ENCODE measurements at regions not wholly inside any gene's neighbourhood (a gene's known extent, or its start where the extent isn't known, plus 50 kb on each side); places are given as distances from the start of the nearest gene placed in this dataset.
A peak's percentile ranks its signal among the peaks of the same experiment; 100 is the strongest.

DNA sequence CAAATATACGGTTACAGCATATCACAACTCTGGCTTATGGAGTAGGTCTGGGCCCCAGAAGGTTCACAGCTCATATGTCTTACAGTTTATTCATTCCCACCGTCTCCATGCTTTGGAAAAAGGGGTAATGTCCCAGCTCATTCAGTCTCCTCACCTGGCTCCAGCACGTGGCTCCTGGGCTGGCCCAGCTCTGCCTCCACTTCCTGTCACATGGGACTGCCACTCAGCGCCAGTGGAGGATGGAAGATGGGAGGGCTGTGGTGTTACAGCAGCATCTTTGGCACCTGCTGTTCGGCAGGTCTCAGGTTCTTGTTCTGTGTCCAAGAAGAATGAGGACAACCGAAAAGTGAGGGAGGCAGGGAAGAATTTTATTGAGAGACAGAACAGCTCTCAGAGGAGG is 216.3 kb upstream of the ATXN7L3B start:
- DNase-seq: no peak
- Histone ChIP-seq H3K36me3 (replicated peaks) (no peaks in the 10 kb centered on the region), H3K4me3 (ENCODE audit: low read depth, low read length) (no peak overlapping the region), H3K27ac (no peak overlapping the region), H3K27me3 (replicated peaks) (no peaks in the 10 kb centered on the region)
- in situ Hi-C loops (cut with HindIII; ENCODE audit: low pct_ligation_motif_present, low sequenced_read_pairs): no loop called here
- TF ChIP-seq, protein P1, sequence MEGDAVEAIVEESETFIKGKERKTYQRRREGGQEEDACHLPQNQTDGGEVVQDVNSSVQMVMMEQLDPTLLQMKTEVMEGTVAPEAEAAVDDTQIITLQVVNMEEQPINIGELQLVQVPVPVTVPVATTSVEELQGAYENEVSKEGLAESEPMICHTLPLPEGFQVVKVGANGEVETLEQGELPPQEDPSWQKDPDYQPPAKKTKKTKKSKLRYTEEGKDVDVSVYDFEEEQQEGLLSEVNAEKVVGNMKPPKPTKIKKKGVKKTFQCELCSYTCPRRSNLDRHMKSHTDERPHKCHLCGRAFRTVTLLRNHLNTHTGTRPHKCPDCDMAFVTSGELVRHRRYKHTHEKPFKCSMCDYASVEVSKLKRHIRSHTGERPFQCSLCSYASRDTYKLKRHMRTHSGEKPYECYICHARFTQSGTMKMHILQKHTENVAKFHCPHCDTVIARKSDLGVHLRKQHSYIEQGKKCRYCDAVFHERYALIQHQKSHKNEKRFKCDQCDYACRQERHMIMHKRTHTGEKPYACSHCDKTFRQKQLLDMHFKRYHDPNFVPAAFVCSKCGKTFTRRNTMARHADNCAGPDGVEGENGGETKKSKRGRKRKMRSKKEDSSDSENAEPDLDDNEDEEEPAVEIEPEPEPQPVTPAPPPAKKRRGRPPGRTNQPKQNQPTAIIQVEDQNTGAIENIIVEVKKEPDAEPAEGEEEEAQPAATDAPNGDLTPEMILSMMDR (IDR thresholded peaks at IDR 0.05; ENCODE audit: low read depth, low read length, missing control alignments): no peak

DNA sequence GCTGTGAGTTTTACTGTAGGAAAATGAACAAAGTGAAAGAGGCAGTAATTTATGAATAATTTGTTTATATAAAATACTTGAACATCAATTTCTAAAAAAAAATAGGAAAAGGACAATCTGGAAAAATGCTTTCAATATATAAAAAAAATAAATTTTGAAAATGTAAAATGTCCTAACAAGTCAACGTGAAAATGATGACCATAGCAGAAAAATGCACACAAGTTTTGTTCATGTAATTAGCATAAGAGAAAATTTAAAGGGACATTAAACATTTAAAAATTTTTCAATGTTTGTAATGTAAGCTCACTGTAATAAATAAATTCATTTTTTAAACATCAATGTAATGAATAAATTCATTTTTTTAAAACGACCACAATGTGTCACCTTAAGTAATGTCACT is 214.8 kb upstream of the ATXN7L3B start:
- no peaks in the 10 kb centered on the region for H3K27me3 ChIP-seq (replicated peaks)
- TF ChIP-seq, protein P1 (IDR thresholded peaks at IDR 0.05; ENCODE audit: low read depth, low read length, missing control alignments): no peak
- H3K27ac ChIP-seq: no peak overlapping the region
- no peaks in the 10 kb centered on the region for H3K36me3 ChIP-seq (replicated peaks)
- in situ Hi-C loops (cut with HindIII; ENCODE audit: low pct_ligation_motif_present, low sequenced_read_pairs): no loop called here
- no peak for DNase-seq
- H3K4me3 ChIP-seq (ENCODE audit: low read depth, low read length): no peak overlapping the region

DNA sequence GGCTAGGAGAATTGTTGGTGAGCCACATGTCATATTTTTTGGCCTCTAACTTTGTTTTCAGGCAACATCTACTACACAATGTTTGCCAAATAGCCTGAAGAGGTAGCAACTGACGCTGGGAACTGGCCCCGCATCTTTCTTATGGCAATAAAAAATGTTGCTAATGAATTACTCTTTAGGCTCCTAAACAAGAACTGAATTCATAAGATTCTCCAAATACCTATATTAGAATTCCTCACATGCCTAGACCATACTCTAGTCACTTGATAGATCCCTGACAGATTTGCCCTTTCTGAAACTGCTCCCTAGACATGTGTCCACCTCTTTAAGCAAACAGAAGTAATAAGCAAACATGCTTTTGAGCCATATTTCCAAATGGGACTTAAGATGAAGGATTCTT is 209.0 kb upstream of the ATXN7L3B start:
- H3K36me3 ChIP-seq (replicated peaks): no peaks in the 10 kb centered on the region
- H3K4me3 ChIP-seq (ENCODE audit: low read depth, low read length): no peak overlapping the region
- in situ Hi-C loops (cut with HindIII; ENCODE audit: low pct_ligation_motif_present, low sequenced_read_pairs): no loop called here
- H3K27me3 ChIP-seq (replicated peaks): no peaks in the 10 kb centered on the region
- H3K27ac ChIP-seq: no peak overlapping the region
- TF ChIP-seq, protein P1 (IDR thresholded peaks at IDR 0.05; ENCODE audit: low read depth, low read length, missing control alignments): no peak
- no peak for DNase-seq

DNA sequence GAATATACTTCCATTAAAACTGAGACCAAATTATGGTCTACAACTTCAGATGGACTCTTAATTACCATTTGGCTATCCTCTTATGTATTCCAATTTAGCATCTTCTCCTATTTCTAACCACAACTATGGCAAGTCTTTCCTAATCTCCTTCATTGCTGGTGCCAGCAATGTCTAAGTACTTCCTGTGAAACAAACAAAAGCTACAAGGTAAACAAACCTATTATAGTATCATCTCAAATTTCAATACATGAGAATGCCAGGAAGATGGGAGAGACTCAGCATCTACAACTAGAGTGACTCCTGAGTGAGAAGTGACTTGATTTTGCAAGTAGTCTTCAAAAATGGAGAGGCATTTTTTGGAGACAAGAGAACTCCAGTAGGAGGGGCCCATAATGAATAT is 202.9 kb upstream of the ATXN7L3B start:
- Histone ChIP-seq H3K27ac (no peak overlapping the region), H3K36me3 (replicated peaks) (no peaks in the 10 kb centered on the region), H3K27me3 (replicated peaks) (no peaks in the 10 kb centered on the region), H3K4me3 (ENCODE audit: low read depth, low read length) (no peak overlapping the region)
- no peak for DNase-seq
- in situ Hi-C loops (cut with HindIII; ENCODE audit: low pct_ligation_motif_present, low sequenced_read_pairs): no loop called here
- TF ChIP-seq, protein P1 (IDR thresholded peaks at IDR 0.05; ENCODE audit: low read depth, low read length, missing control alignments): no peak

DNA sequence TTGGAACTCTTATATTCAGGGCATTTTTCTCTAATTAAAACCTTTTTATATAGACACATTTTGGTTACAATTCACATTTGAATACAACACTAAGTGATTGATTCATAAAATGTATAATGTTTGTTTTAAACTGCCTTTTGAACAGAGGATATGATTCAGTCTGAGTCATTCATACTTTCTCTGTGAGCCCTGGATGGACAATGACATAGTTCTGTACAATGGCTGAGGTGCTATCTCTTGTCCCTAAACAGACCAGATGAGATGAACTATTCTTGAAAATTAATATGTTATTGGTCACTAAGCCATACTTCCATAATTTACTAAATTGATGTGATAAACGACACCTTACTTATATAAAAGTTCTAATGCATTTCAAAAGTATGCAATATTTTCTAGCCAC is 199.7 kb upstream of the ATXN7L3B start:
- peak; percentile 70 for DNase-seq
- TF ChIP-seq, protein P1 (IDR thresholded peaks at IDR 0.05; ENCODE audit: low read depth, low read length, missing control alignments): no peak
- in situ Hi-C loops (cut with HindIII; ENCODE audit: low pct_ligation_motif_present, low sequenced_read_pairs): no loop called here
- no peaks in the 10 kb centered on the region for H3K27me3 ChIP-seq (replicated peaks)
- H3K27ac ChIP-seq: no peak overlapping the region
- H3K36me3 ChIP-seq (replicated peaks): no peaks in the 10 kb centered on the region
- H3K4me3 ChIP-seq (ENCODE audit: low read depth, low read length): no peak overlapping the region

DNA sequence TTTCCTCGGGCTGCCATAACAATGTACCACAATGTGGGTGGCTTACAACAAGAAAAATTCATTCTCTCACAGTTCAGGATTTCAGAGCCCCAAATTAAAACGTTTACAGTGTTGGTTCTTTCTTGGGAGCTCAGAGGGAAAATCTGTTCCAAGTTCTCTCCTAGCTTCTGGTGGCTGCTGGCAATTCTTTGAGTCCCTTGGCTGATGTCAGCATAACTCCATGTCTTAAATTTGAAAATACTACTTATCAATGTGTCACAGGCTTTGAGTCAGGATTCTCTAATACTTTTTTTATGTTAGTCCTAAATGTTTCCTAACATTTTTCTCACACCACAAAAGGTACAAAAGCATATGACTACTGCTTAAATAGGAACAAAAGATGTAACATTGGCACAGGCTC is 198.4 kb upstream of the ATXN7L3B start:
- TF ChIP-seq, protein P1 (IDR thresholded peaks at IDR 0.05; ENCODE audit: low read depth, low read length, missing control alignments): no peak
- no peak for DNase-seq
- Histone ChIP-seq H3K36me3 (replicated peaks) (no peaks in the 10 kb centered on the region), H3K27ac (no peak overlapping the region), H3K27me3 (replicated peaks) (no peaks in the 10 kb centered on the region), H3K4me3 (ENCODE audit: low read depth, low read length) (no peak overlapping the region)
- in situ Hi-C loops (cut with HindIII; ENCODE audit: low pct_ligation_motif_present, low sequenced_read_pairs): no loop called here

All from brain microvascular endothelial cell (primary cell).